ENCODE measurements at regions not wholly inside any gene's neighbourhood (a gene's known extent, or its start where the extent isn't known, plus 50 kb on each side); places are given as distances from the start of the nearest gene placed in this dataset.

DNA sequence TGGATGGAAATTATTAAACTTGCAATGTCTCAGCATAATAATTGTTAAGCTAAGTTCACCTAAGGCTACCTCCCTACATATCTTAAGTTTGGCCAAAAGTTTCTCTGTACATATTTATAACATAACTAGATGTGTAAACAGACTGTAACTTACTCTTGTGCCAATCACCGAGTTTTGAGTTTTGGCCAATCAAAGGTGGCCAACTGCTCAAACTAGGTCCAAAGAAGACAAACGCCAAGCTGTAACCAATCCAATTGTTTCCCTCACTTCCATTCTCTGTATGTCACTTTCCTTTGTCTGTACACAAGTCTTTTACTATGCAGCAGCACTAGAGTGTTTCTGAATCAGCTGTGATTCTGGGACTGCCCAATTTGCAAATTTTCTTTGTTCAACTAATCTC is 197.8 kb downstream of the LYPLAL1 start:
- TF ChIP-seq, protein P1, sequence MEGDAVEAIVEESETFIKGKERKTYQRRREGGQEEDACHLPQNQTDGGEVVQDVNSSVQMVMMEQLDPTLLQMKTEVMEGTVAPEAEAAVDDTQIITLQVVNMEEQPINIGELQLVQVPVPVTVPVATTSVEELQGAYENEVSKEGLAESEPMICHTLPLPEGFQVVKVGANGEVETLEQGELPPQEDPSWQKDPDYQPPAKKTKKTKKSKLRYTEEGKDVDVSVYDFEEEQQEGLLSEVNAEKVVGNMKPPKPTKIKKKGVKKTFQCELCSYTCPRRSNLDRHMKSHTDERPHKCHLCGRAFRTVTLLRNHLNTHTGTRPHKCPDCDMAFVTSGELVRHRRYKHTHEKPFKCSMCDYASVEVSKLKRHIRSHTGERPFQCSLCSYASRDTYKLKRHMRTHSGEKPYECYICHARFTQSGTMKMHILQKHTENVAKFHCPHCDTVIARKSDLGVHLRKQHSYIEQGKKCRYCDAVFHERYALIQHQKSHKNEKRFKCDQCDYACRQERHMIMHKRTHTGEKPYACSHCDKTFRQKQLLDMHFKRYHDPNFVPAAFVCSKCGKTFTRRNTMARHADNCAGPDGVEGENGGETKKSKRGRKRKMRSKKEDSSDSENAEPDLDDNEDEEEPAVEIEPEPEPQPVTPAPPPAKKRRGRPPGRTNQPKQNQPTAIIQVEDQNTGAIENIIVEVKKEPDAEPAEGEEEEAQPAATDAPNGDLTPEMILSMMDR (IDR thresholded peaks at IDR 0.05; ENCODE audit: unreplicated experiment), result no peak

DNA sequence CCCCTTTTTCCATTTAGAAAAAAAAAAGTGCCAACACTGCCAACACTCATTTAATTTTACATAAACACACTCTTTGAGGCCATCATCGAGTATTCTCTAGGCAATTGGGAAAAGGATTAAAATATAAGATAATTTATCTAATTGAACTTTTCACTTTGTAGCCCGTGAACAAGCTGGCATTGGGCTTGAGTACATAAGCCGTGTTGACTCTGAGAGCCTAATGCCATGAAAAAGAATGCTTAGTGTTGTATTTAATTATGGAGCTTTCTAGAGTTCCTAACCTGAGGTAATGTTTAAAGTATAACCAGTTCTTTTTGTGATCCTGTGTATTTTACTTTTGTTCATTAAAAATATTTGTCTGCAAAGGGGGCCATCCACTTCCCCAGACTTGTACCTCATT is 193.8 kb downstream of the LYPLAL1 start:
- H3K9me3 Mint-ChIP-seq (ENCODE audit: unreplicated experiment), result no peaks in the 10 kb centered on the region
- DNase-seq (ENCODE audit: low spot score), result no peak
- TF ChIP-seq, protein P1 (IDR thresholded peaks at IDR 0.05; ENCODE audit: unreplicated experiment), result no peak
- no peak overlapping the region for H3K27ac Mint-ChIP-seq (ENCODE audit: unreplicated experiment)
- no peak overlapping the region for H3K4me3 Mint-ChIP-seq (ENCODE audit: unreplicated experiment)
- H3K36me3 Mint-ChIP-seq (ENCODE audit: low read depth, unreplicated experiment), result no peaks in the 10 kb centered on the region
- no peaks in the 10 kb centered on the region for H3K27me3 Mint-ChIP-seq (ENCODE audit: unreplicated experiment)
- peaks cover 9% of the 10 kb centered on the region for H3K4me1 Mint-ChIP-seq (ENCODE audit: unreplicated experiment)

More for the DNA sequence above, 197.8 kb downstream of the LYPLAL1 start:
- H3K4me3 Mint-ChIP-seq (ENCODE audit: unreplicated experiment), result no peak overlapping the region
- H3K4me1 Mint-ChIP-seq (ENCODE audit: unreplicated experiment), result no peaks in the 10 kb centered on the region
- H3K9me3 Mint-ChIP-seq (ENCODE audit: unreplicated experiment), result no peaks in the 10 kb centered on the region
- no peak overlapping the region for H3K27ac Mint-ChIP-seq (ENCODE audit: unreplicated experiment)
- no peak for DNase-seq (ENCODE audit: low spot score)
- H3K27me3 Mint-ChIP-seq (ENCODE audit: unreplicated experiment), result no peaks in the 10 kb centered on the region
- no peaks in the 10 kb centered on the region for H3K36me3 Mint-ChIP-seq (ENCODE audit: low read depth, unreplicated experiment)

DNA sequence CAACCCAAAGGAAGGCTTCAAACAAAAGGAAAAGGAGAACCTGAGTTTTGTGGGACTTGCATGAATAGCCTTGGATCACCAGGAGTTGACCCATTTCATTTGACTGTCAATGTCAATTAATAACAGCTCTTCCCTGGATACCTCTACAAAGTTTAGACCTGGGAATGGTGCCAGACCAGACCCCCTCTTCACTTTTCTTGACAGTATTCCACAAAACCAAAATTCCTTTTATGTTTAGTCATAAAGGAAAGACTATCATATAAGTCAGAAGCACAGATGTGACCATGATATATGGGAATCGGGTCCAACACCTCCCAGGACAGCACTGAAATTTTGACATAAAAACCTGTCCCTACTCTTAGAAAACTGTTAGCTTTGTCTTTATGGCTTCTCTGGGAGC is 191.8 kb downstream of the LYPLAL1 start:
- no peak for DNase-seq (ENCODE audit: low spot score)
- no peak overlapping the region for H3K27ac Mint-ChIP-seq (ENCODE audit: unreplicated experiment)
- no peaks in the 10 kb centered on the region for H3K27me3 Mint-ChIP-seq (ENCODE audit: unreplicated experiment)
- no peaks in the 10 kb centered on the region for H3K9me3 Mint-ChIP-seq (ENCODE audit: unreplicated experiment)
- TF ChIP-seq, protein P1 (IDR thresholded peaks at IDR 0.05; ENCODE audit: unreplicated experiment), result no peak
- no peaks in the 10 kb centered on the region for H3K36me3 Mint-ChIP-seq (ENCODE audit: low read depth, unreplicated experiment)
- peaks cover 19% of the 10 kb centered on the region for H3K4me1 Mint-ChIP-seq (ENCODE audit: unreplicated experiment)
- H3K4me3 Mint-ChIP-seq (ENCODE audit: unreplicated experiment), result no peak overlapping the region

DNA sequence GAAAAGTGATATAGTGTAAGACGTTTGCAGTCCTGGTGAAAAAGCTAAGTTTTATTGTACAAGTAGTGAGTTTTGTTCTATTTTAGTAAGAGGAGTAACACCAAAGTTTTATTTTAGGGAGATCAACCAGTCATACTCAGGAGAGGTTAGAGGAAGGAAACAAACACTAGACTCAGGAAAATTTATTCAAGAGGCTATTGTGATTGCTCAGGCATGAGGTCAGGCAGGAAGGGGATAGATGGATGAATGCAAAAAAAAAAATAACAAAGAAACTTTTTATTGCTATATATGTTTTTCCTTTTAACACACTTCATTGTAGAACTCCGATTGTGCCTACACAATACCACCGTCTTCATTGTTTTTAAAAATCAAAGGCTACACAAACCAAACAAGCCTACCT is 189.0 kb downstream of the LYPLAL1 start:
- no peak for DNase-seq (ENCODE audit: low spot score)
- H3K9me3 Mint-ChIP-seq (ENCODE audit: unreplicated experiment), result no peaks in the 10 kb centered on the region
- no peaks in the 10 kb centered on the region for H3K27me3 Mint-ChIP-seq (ENCODE audit: unreplicated experiment)
- H3K4me3 Mint-ChIP-seq (ENCODE audit: unreplicated experiment), result no peak overlapping the region
- TF ChIP-seq, protein P1 (IDR thresholded peaks at IDR 0.05; ENCODE audit: unreplicated experiment), result no peak
- peaks cover 19% of the 10 kb centered on the region for H3K4me1 Mint-ChIP-seq (ENCODE audit: unreplicated experiment)
- no peaks in the 10 kb centered on the region for H3K36me3 Mint-ChIP-seq (ENCODE audit: low read depth, unreplicated experiment)
- H3K27ac Mint-ChIP-seq (ENCODE audit: unreplicated experiment), result peak overlapping the region; percentile 28

DNA sequence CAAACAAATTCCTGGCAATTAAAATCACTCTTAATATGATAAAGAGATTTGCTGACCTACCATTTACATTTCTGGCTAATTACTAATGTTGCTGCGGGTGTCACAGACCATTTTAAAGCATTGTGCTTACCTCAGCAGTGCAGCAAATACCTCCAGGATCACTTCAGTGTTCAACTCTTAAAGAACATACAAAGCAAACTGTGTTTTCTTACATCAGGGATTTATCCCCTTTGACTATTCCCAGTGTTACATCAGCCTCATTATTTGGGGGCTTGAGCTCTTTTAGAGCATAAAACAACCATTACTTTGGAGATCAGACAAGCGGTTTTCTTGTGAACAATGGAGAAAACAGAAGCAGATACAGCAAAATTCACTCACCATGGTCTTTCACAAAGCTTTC is 185.4 kb downstream of the LYPLAL1 start:
- TF ChIP-seq, protein P1 (IDR thresholded peaks at IDR 0.05; ENCODE audit: unreplicated experiment), result no peak
- DNase-seq (ENCODE audit: low spot score), result no peak
- Mint-ChIP-seq H3K4me3 (ENCODE audit: unreplicated experiment) (no peak overlapping the region), H3K9me3 (ENCODE audit: unreplicated experiment) (no peaks in the 10 kb centered on the region), H3K27ac (ENCODE audit: unreplicated experiment) (no peak overlapping the region), H3K27me3 (ENCODE audit: unreplicated experiment) (no peaks in the 10 kb centered on the region), H3K4me1 (ENCODE audit: unreplicated experiment) (peaks cover 19% of the 10 kb centered on the region), H3K36me3 (ENCODE audit: low read depth, unreplicated experiment) (no peaks in the 10 kb centered on the region)

Data from endothelial cell (in vitro differentiated cells).